ENCODE measurements at regions not wholly inside any gene's neighbourhood (a gene's known extent, or its start where the extent isn't known, plus 50 kb on each side); places are given as distances from the start of the nearest gene placed in this dataset.

DNA sequence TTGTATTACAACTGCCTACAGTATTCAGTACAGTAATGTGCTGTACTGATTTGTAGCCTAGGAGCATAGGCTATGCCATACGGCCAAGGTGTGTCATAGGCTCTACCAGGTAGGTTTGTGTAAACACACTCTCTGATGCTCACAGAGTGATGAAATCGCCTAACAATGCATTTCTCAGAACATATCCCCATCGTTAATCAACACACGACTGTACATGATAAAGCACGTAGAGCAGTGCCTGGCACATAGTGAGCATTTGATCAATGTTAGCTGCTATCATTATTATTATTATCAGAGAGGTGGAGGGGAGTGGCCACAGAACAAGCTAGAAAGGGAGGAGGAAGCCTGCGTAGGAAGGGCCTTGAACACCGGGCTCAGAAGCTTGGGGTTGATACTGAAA is 81.1 kb upstream of the LHX1 start:
- H3K27ac ChIP-seq (ENCODE audit: low read depth, low read length) = no peak overlapping the region
- no peak for FAIRE-seq
- no peak overlapping the region for H2BK12ac ChIP-seq (ENCODE audit: low read depth, low read length)
- H3K9me3 ChIP-seq (ENCODE audit: insufficient read depth in 2 of 2, low read depth in 1 of 2, low read length in 1 of 2) = no peaks in the 10 kb centered on the region; a peak in 1 of 4 replicates
- no peaks in the 10 kb centered on the region for H4K20me1 ChIP-seq (replicated peaks in 1 of 2; ENCODE audit: control insufficient read depth in 1 of 2, insufficient read depth in 2 of 2, low read length in 2 of 2)
- WGBS, 2 experiments (ENCODE audit: extremely low coverage in 1 of 2, insufficient coverage in 1 of 2, insufficient read length in 1 of 2, insufficient replicate concordance in 2 of 2, low coverage in 1 of 2, low lambda C conversion rate in 2 of 2, missing lambda C conversion rate in 1 of 2) = 83% methylated on average over 7 of the region's 7 CpGs; no CpG with 5 or more reads in 1 of the 2 experiments
- H3K23me2 ChIP-seq (ENCODE audit: low read depth, low read length) = 0 out of 2 replicates have a peak, but pooled peaks cover 1% of the 10 kb centered on the region
- H3K23ac ChIP-seq (ENCODE audit: insufficient read length) = no peak overlapping the region
- POLR2A ChIA-PET (ENCODE audit: partially characterized antibody) = no interaction called here
- H2AFZ ChIP-seq (ENCODE audit: low read length) = no peak overlapping the region
- no peak overlapping the region for H3K9ac ChIP-seq (replicated peaks in 1 of 4; ENCODE audit: extremely low read depth in 1 of 4, low read depth in 3 of 4, low read length in 3 of 4)
- DNase-seq (ENCODE audit: low read depth in 1 of 2, low spot score in 2 of 2) = no peak
- H3K79me1 ChIP-seq (ENCODE audit: low read depth, low read length) = no peaks in the 10 kb centered on the region
- H4K91ac ChIP-seq (replicated peaks; ENCODE audit: insufficient read length, low read length) = no peak overlapping the region
- H3K14ac ChIP-seq (ENCODE audit: insufficient read length) = no peak overlapping the region
- H3K18ac ChIP-seq (ENCODE audit: extremely low read depth, low read length) = no peak overlapping the region
- H3K4me2 ChIP-seq (ENCODE audit: insufficient read depth in 1 of 2, low read depth in 2 of 2, low read length in 2 of 2) = no peak overlapping the region
- no peak overlapping the region for H2AK5ac ChIP-seq (ENCODE audit: low read depth, low read length)
- H2BK5ac ChIP-seq (ENCODE audit: low read depth, low read length) = no peak overlapping the region; the same call in 1 of the 2 replicates
- 0 out of 2 replicates have a peak overlapping the region, but pooled peaks have one; percentile 61 for H2BK20ac ChIP-seq (ENCODE audit: low read length)
- no peak overlapping the region for H3K56ac ChIP-seq (replicated peaks; ENCODE audit: insufficient read length, low read depth, low read length)
- TF ChIP-seq, protein P1, sequence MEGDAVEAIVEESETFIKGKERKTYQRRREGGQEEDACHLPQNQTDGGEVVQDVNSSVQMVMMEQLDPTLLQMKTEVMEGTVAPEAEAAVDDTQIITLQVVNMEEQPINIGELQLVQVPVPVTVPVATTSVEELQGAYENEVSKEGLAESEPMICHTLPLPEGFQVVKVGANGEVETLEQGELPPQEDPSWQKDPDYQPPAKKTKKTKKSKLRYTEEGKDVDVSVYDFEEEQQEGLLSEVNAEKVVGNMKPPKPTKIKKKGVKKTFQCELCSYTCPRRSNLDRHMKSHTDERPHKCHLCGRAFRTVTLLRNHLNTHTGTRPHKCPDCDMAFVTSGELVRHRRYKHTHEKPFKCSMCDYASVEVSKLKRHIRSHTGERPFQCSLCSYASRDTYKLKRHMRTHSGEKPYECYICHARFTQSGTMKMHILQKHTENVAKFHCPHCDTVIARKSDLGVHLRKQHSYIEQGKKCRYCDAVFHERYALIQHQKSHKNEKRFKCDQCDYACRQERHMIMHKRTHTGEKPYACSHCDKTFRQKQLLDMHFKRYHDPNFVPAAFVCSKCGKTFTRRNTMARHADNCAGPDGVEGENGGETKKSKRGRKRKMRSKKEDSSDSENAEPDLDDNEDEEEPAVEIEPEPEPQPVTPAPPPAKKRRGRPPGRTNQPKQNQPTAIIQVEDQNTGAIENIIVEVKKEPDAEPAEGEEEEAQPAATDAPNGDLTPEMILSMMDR (IDR thresholded peaks at IDR 0.05; ENCODE audit: control extremely low read depth in 1 of 3, insufficient read depth in 1 of 3, low read depth in 1 of 3, low read length in 3 of 3) = no peak
- TF ChIP-seq EP300 (IDR thresholded peaks at IDR 0.05; ENCODE audit: borderline replicate concordance in 1 of 2, low read depth in 2 of 2, low read length in 2 of 2) = no peak
- TF ChIP-seq CEBPB (IDR thresholded peaks at IDR 0.05; ENCODE audit: low read depth, low read length) = no peak
- TF ChIP-seq RNF2 (IDR thresholded peaks at IDR 0.05; ENCODE audit: borderline replicate concordance, low read depth, low read length, missing control alignments, poor library complexity, severe bottlenecking) = no peak
- TF ChIP-seq PHF8 (conservative IDR thresholded peaks at IDR 0.05; ENCODE audit: low read depth, low read length) = no peak
- TF ChIP-seq FOSL1 (IDR thresholded peaks at IDR 0.05; ENCODE audit: insufficient read depth, low read depth, low read length) = no peak
- TF ChIP-seq CBX8 (IDR thresholded peaks at IDR 0.05; ENCODE audit: borderline replicate concordance, low read depth, low read length) = no peak
- no peak for TF ChIP-seq ZNF274 (IDR thresholded peaks at IDR 0.05; ENCODE audit: borderline replicate concordance, extremely low read depth, low read length)
- TF ChIP-seq KDM4A (IDR thresholded peaks at IDR 0.05; ENCODE audit: low read depth, low read length, severe bottlenecking) = no peak
- no peak for TF ChIP-seq RBBP5 (IDR thresholded peaks at IDR 0.05; ENCODE audit: borderline replicate concordance, low read depth, low read length)
- no peaks in the 10 kb centered on the region for H3K79me2 ChIP-seq (ENCODE audit: control insufficient read depth in 1 of 2, insufficient read depth in 2 of 2, low read length in 2 of 2)
- no peak overlapping the region for H2BK15ac ChIP-seq (ENCODE audit: low read length)
- H3K36me3 ChIP-seq (ENCODE audit: control insufficient read depth in 2 of 4, insufficient read depth in 4 of 4, low read length in 3 of 4) = no peaks in the 10 kb centered on the region
- H3K4me1 ChIP-seq (replicated peaks in 1 of 4; ENCODE audit: control insufficient read depth in 3 of 4, insufficient read depth in 4 of 4, low read length in 3 of 4) = peaks cover 0 to 6% (median 2%) of the 10 kb centered on the region in 4 experiments; a peak in 4 of 7 replicates
- H3K27me3 ChIP-seq (replicated peaks in 1 of 4; ENCODE audit: control insufficient read depth in 3 of 4, extremely low read depth in 1 of 4, insufficient read depth in 3 of 4, low read length in 3 of 4) = no peaks in the 10 kb centered on the region
- no peak overlapping the region for H4K5ac ChIP-seq (ENCODE audit: insufficient read length, low read depth, low read length)
- H4K8ac ChIP-seq (ENCODE audit: extremely low read depth, insufficient read depth, low read length) = no peak overlapping the region
- no peak overlapping the region for H3K4me3 ChIP-seq (ENCODE audit: extremely low read depth in 1 of 4, insufficient read depth in 2 of 4, low read depth in 3 of 4, low read length in 4 of 4)
- CTCF ChIA-PET (ENCODE audit: partially characterized antibody) = interaction anchor here (0.6 to 1.2 kb wide), 3 partner anchors 51 to 150 kb away, joined by 3 to 4 read pairs (median 4); no protein-coding TSS in a partner anchor
- no peak overlapping the region for H2BK120ac ChIP-seq (replicated peaks; ENCODE audit: low read depth, low read length)
- no peak overlapping the region for H3K4ac ChIP-seq (replicated peaks; ENCODE audit: insufficient read length, low read depth, low read length)
